HG03439 (cell line): ENCODE measurements at regions not wholly inside any gene's neighbourhood (a gene's known extent, or its start where the extent isn't known, plus 50 kb on each side); places are given as distances from the start of the nearest gene placed in this dataset.

Experiments
- ATAC-seq: cut with Tn5 transposase; IDR thresholded peaks from one replicate; pipeline ENCODE4 v1.9.1; 2021; ENCODE audit warnings: mild to moderate bottlenecking, moderate library complexity; ENCODE audit not compliant: unreplicated experiment

GRCh38 chr7:36002900-36003299, 150.2 kb upstream of the EEPD1 start:
- no peak for ATAC-seq

- ATAC-seq: no peak
Observed at GRCh38 chr7:36003343-36003742, 149.7 kb upstream of the EEPD1 start.

- no peak for ATAC-seq
Observed at GRCh38 chr7:36005293-36005692, 147.8 kb upstream of the EEPD1 start.

- no peak for ATAC-seq
Observed at GRCh38 chr7:36005876-36006275, 147.2 kb upstream of the EEPD1 start.

- ATAC-seq: no peak
Observed at GRCh38 chr7:36006636-36007229, 146.3 kb upstream of the EEPD1 start.

- no peak for ATAC-seq
Observed at GRCh38 chr7:36010656-36011587, 142.1 kb upstream of the EEPD1 start.

- no peak for ATAC-seq
Observed at GRCh38 chr7:36011588-36011965, 141.5 kb upstream of the EEPD1 start.

GRCh38 chr7:36013246-36014014, 139.6 kb upstream of the EEPD1 start:
- no peak for ATAC-seq

- no peak for ATAC-seq
Observed at GRCh38 chr7:36014961-36015360, 138.1 kb upstream of the EEPD1 start.

- ATAC-seq: no peak
Observed at GRCh38 chr7:36015733-36016132, 137.3 kb upstream of the EEPD1 start.

- ATAC-seq: no peak
Observed at GRCh38 chr7:36016648-36017047, 136.4 kb upstream of the EEPD1 start.

- ATAC-seq: no peak
Observed at GRCh38 chr7:36017111-36017510, 135.9 kb upstream of the EEPD1 start.

- ATAC-seq: no peak
Observed at GRCh38 chr7:36018816-36019484, 134.1 kb upstream of the EEPD1 start.

- no peak for ATAC-seq
Observed at GRCh38 chr7:36019538-36019937, 133.5 kb upstream of the EEPD1 start.

GRCh38 chr7:36019980-36020379, 133.1 kb upstream of the EEPD1 start:
- no peak for ATAC-seq

GRCh38 chr7:36021367-36021766, 131.7 kb upstream of the EEPD1 start:
- no peak for ATAC-seq

- ATAC-seq: no peak
Observed at GRCh38 chr7:36021917-36022550, 131.0 kb upstream of the EEPD1 start.

GRCh38 chr7:36023033-36023560, 130.0 kb upstream of the EEPD1 start:
- no peak for ATAC-seq

- ATAC-seq: no peak
Observed at GRCh38 chr7:36025190-36025589, 127.9 kb upstream of the EEPD1 start.

- ATAC-seq: no peak
Observed at GRCh38 chr7:36029311-36029710, 123.7 kb upstream of the EEPD1 start.
